Muscle layer of colon (tissue), 2 donors: ENCODE measurements at regions not wholly inside any gene's neighbourhood (a gene's known extent, or its start where the extent isn't known, plus 50 kb on each side); places are given as distances from the start of the nearest gene placed in this dataset.
"Not testable (repeated sequence)": the region's sequence is repeated elsewhere in the genome, so short reads cannot be mapped to it uniquely, and the experiment has no call there.

Experiments
- H3K27ac ChIP-seq: one replicate; pipeline ENCODE4 v1.7.0; 2013; ENCODE audit warnings: low read depth, mild to moderate bottlenecking, low read length, moderate library complexity
- H3K27me3 ChIP-seq, 2 donors: one replicate each; pipeline ENCODE4 v1.7.0; 2013; ENCODE audit warnings: low read length in 2 of 2, mild to moderate bottlenecking in 2 of 2; ENCODE audit not compliant: insufficient read depth in 2 of 2, control insufficient read depth in 1 of 2
- H3K36me3 ChIP-seq: one replicate; pipeline ENCODE4 v1.7.0; 2013; ENCODE audit warnings: mild to moderate bottlenecking, low read length; ENCODE audit not compliant: insufficient read depth
- H3K4me1 ChIP-seq: one replicate; pipeline ENCODE4 v1.7.0; 2013; ENCODE audit warnings: mild to moderate bottlenecking, low read length; ENCODE audit not compliant: insufficient read depth
- H3K4me3 ChIP-seq, 2 donors: one replicate each; pipeline ENCODE4 v1.7.0; 2013; ENCODE audit warnings: low read length in 2 of 2, low read depth in 1 of 2, mild to moderate bottlenecking in 1 of 2, moderate library complexity in 1 of 2
- H3K9ac ChIP-seq: one replicate; pipeline ENCODE4 v1.7.0; 2013; ENCODE audit warnings: low read length
- H3K9me3 ChIP-seq: one replicate; pipeline ENCODE4 v1.7.0; 2013; ENCODE audit warnings: mild to moderate bottlenecking, low read length
- donor health status: abdominal sarcoma.
- donor health status: Adenocarcinoma of cecum.

- Histone ChIP-seq H3K9ac (no peak overlapping the region), H3K36me3 (no peaks in the 10 kb centered on the region), H3K4me3 (no peak overlapping the region), H3K27me3 (no peaks in the 10 kb centered on the region), H3K27ac (no peak overlapping the region), H3K4me1 (peaks cover 14% of the 10 kb centered on the region), H3K9me3 (no peaks in the 10 kb centered on the region)
Measured at GRCh38 chr3:15934389-15935195, 136.8 kb upstream of the ANKRD28 start.

DNA sequence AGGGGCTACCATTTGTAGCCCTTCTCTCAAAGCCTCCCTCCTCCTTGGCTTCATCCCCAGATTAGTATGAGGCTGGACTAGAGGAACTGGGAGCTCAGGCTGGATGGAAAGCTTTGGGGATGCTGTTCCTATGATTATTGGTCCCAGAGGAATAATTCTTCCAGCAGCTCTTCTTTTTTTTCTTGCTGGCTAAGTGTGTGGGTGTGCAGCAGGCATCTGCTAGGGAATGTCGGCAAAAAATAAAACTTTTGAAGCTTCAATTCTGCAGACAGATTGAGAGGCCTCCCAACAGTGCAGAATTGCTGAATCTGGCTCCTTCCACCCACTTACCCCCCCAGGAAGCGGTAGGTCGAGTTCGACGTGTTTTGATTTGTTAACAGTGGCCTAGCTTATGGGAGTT, 138.5 kb upstream of the ANKRD28 start:
- H3K9ac ChIP-seq: no peak overlapping the region
- no peaks in the 10 kb centered on the region for H3K9me3 ChIP-seq
- no peaks in the 10 kb centered on the region for H3K27me3 ChIP-seq
- H3K4me3 ChIP-seq: no peak overlapping the region
- H3K36me3 ChIP-seq: no peaks in the 10 kb centered on the region
- no peak overlapping the region for H3K27ac ChIP-seq
- H3K4me1 ChIP-seq: peaks cover 14% of the 10 kb centered on the region

DNA sequence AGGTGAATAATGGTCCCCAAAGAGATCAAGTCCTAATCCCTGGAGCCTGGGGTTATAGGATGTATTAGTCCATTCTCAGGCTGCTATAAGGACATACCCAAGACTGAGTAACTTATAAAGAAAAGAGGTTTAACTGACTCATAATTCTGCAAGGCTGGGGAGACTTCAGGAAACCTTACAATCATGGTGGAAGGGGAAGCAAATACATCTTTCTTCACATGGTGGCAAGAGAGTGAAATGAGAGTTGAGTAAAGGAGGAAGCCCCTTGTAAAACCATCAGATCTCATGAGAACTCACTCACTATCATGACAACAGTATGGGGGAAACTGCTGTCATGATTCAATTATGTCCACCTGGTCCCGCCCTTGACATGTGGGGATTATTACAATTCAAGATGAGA, 142.9 kb upstream of the ANKRD28 start:
- H3K9me3 ChIP-seq: no peaks in the 10 kb centered on the region
- H3K4me3 ChIP-seq: no peak overlapping the region
- H3K27ac ChIP-seq: no peak overlapping the region
- no peaks in the 10 kb centered on the region for H3K36me3 ChIP-seq
- no peak overlapping the region for H3K9ac ChIP-seq
- no peaks in the 10 kb centered on the region for H3K27me3 ChIP-seq
- H3K4me1 ChIP-seq: no peaks in the 10 kb centered on the region

- H3K9ac ChIP-seq, H3K36me3 ChIP-seq, H3K4me1 ChIP-seq, H3K4me3 ChIP-seq, H3K27ac ChIP-seq, H3K9me3 ChIP-seq, H3K27me3 ChIP-seq: not testable (repeated sequence)
Measured at GRCh38 chr3:15941457-15941856, 143.7 kb upstream of the ANKRD28 start.

DNA sequence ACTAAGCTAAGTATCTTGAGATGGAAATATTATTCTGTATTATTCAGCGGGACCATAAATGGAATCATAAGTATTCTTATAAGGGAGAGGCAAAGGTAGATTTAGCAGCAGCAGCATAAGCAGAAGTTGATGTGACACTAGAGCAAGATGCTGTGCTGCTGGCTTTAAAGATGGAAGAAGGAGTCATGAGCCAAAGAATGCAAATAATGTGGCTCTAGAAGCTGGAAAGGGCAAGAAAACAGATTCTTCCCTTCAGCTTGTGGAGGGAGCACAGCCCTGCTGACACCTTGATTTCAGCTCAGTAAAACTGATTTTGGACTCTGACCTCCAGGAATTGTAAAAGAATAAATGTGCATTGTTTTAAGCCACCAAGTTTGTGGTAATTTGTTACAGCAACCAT, 144.2 kb upstream of the ANKRD28 start:
- Histone ChIP-seq H3K27ac (no peak overlapping the region), H3K9ac (no peak overlapping the region), H3K36me3 (no peaks in the 10 kb centered on the region), H3K4me1 (no peaks in the 10 kb centered on the region), H3K4me3 (no peak overlapping the region), H3K27me3 (no peaks in the 10 kb centered on the region), H3K9me3 (no peaks in the 10 kb centered on the region)

DNA sequence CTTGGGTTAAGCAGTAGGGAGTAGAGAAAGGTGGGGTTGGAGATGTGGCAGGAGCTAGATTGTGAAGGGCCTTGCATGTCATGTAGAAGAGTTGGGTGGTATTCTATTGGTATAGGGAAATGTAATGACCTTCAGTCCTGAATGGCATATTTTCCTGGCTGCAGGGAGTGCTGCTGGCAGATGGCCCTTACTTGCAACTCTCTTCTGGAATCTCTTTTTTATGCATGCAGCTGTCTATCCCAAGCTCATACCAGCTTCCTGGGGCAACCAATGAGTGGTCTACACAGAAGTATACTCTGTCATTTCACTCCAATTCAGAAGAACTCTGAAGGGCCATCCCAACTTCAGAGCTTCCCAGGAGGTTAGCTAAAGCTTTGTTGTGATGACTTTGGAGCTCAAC, 144.7 kb upstream of the ANKRD28 start:
- H3K9ac ChIP-seq: no peak overlapping the region
- H3K4me3 ChIP-seq: no peak overlapping the region
- no peaks in the 10 kb centered on the region for H3K36me3 ChIP-seq
- H3K9me3 ChIP-seq: no peaks in the 10 kb centered on the region
- no peak overlapping the region for H3K27ac ChIP-seq
- no peaks in the 10 kb centered on the region for H3K27me3 ChIP-seq
- H3K4me1 ChIP-seq: no peaks in the 10 kb centered on the region

DNA sequence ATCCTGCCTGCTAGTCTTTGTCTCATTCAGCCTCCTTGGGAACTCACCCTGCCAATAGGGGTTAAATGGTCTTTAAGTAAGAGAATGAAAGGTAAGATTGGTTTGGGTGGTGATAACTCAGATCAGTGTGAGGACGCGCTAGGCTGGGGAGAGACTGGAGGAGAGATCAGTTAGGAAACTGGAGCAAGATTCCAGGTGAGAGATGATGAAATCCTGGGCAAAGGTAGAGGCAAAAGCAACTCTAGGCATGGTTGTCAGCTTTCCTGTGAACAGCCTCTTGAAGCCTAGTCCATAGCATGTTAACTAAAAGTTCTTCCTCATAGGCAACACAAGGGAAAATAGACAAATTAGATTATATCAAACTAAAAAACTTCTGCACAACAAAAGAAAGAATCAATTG, 145.2 kb upstream of the ANKRD28 start:
- no peak overlapping the region for H3K4me3 ChIP-seq
- H3K9ac ChIP-seq: no peak overlapping the region
- no peaks in the 10 kb centered on the region for H3K4me1 ChIP-seq
- H3K9me3 ChIP-seq: no peaks in the 10 kb centered on the region
- no peak overlapping the region for H3K27ac ChIP-seq
- H3K36me3 ChIP-seq: no peaks in the 10 kb centered on the region
- no peaks in the 10 kb centered on the region for H3K27me3 ChIP-seq

DNA sequence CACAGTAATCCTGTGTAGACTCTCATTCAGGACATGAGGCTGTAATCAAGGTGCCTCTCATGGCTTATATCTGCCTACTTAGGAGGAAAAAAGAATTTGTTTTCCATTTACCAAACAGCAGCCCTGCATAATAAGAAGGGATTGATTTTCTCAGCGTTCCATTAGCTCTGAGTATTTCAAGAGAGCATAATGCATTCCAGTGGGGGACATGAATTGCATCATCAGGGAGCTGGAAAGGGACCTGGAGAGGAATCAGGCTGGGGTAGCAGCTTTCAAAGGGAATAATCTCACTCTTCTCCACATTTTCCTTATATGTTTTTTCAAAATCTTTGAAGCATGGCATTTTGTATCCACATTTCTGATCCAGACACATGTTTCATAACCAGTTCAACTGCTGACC, 150.6 kb upstream of the ANKRD28 start:
- H3K9ac ChIP-seq: no peak overlapping the region
- H3K4me1 ChIP-seq: peaks cover 7% of the 10 kb centered on the region

DNA sequence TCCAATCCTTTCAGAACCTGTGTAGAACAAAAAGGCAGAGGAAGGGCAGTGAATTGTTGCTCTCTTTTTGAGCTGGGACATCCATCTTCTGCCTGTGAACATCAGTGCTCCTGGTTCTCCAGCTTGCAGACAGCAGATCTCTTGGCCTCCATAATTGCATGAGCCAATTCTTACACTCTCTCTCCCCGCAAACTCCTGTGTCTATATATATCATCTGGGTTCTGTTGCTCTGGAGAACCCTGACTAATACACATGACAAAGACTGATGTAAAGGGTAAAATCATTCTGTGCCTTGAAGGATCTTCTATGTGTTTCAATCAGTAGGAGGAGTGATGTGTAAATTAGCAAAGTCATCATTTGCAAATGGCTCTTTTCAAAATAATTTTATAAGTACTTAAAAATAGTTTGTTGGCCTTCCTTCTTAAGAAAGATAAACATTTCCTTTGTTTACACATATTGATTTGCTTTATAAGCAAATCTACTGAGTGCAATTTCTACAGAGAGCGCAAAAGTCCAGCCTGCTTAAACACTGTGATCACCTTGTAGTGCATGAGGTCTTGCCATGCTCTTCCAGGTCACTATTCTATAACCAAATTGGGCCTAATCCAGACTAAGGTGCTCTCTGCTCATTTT, 154.9 kb upstream of the ANKRD28 start:
- Histone ChIP-seq H3K4me3 (no peak overlapping the region), H3K27ac (no peak overlapping the region)

More for the DNA sequence above, 150.6 kb upstream of the ANKRD28 start:
- H3K27ac ChIP-seq: no peak overlapping the region
- H3K36me3 ChIP-seq: no peaks in the 10 kb centered on the region
- H3K4me3 ChIP-seq: no peak overlapping the region
- no peaks in the 10 kb centered on the region for H3K9me3 ChIP-seq
- H3K27me3 ChIP-seq: no peaks in the 10 kb centered on the region

GRCh38 chr3:15953841-15954240, 156.1 kb upstream of the ANKRD28 start:
- peaks cover 11% of the 10 kb centered on the region for H3K4me1 ChIP-seq
- H3K27ac ChIP-seq: no peak overlapping the region
- no peaks in the 10 kb centered on the region for H3K27me3 ChIP-seq
- no peaks in the 10 kb centered on the region for H3K36me3 ChIP-seq
- H3K9me3 ChIP-seq: no peaks in the 10 kb centered on the region
- no peak overlapping the region for H3K4me3 ChIP-seq
- H3K9ac ChIP-seq: no peak overlapping the region

More for the DNA sequence above, 154.9 kb upstream of the ANKRD28 start:
- no peak overlapping the region for H3K9ac ChIP-seq
- peaks cover 16% of the 10 kb centered on the region for H3K4me1 ChIP-seq
- H3K27me3 ChIP-seq: no peaks in the 10 kb centered on the region
- H3K9me3 ChIP-seq: no peaks in the 10 kb centered on the region
- no peaks in the 10 kb centered on the region for H3K36me3 ChIP-seq

DNA sequence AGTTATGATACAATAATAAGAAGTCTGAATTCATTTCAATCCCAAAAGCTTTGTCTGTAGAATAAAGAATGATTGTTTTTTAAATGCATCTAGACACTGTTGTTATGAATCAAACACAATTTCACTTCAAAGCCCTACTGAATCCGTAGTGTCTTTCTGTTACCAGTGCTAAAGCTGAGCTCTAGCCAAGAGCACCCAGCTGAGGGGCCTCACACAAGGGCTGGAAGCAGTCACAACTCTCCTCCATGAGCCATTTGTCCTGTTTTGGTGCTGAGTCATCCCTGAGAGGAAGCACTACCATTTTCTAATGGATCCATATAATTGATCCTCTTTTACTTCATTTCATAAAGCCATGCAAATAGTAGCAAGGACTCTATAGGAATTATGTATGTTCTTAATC, 158.2 kb upstream of the ANKRD28 start:
- Histone ChIP-seq H3K4me3 (no peak overlapping the region), H3K4me1 (peaks cover 25% of the 10 kb centered on the region), H3K9me3 (no peaks in the 10 kb centered on the region), H3K9ac (no peak overlapping the region), H3K36me3 (no peaks in the 10 kb centered on the region), H3K27ac (no peak overlapping the region), H3K27me3 (no peaks in the 10 kb centered on the region)
